ENCODE measurements at regions not wholly inside any gene's neighbourhood (a gene's known extent, or its start where the extent isn't known, plus 50 kb on each side); places are given as distances from the start of the nearest gene placed in this dataset.

DNA sequence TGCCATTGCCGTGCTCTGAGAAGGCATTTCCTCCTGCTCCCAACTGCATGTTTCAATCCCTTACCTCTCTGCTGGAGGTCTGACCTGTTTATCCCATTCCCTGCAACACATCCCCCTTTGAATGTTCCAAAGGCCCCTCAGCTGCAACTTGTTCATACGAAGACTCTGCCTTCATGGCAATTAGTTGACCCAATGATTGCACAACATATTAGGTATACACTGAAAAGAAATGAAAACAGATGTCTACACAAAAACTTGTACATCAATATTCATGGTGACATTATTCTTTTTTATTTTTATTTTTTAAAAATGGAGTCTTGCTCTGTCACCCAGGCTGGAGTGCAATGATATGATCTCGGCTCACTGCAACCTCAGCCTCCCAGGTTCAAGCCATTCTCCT lies 54.9 kb upstream of the STX18 start:
- ATAC-seq (no peak), DNase-seq (no peak)
- H3K27me3 Mint-ChIP-seq = no peaks in the 10 kb centered on the region
- H3K36me3 Mint-ChIP-seq (ENCODE audit: low read depth) = peaks cover 4% of the 10 kb centered on the region
- no peaks in the 10 kb centered on the region for H3K9me3 ChIP-seq (ENCODE audit: control insufficient read depth, low read length, poor library complexity, severe bottlenecking)
- H3K4me3 Mint-ChIP-seq = no peak overlapping the region
- no peak overlapping the region for H3K27ac Mint-ChIP-seq
- no peaks in the 10 kb centered on the region for H3K4me1 Mint-ChIP-seq

DNA sequence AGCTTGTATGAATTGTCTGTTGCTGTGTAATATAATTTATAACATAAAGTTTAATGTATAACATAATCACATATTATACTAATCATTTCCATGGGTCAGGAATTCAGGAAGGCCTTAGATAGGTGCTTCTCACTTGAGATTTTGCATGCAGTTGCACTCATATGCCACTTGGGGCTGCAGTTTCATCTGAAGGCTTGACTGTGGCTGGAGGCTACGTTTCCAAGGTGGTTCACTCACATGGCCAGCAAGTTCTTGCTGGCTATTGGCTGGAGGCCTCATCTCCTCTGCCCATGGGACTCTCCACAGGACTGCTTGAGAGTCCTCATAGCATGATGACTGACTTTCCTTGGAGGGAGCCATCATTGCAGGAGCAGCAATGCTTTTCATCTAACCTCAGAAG lies 53.4 kb upstream of the STX18 start:
- Mint-ChIP-seq H3K36me3 (ENCODE audit: low read depth) (peaks cover 4% of the 10 kb centered on the region), H3K27me3 (no peaks in the 10 kb centered on the region), H3K4me1 (no peaks in the 10 kb centered on the region), H3K27ac (no peak overlapping the region), H3K4me3 (no peak overlapping the region)
- H3K9me3 ChIP-seq (ENCODE audit: control insufficient read depth, low read length, poor library complexity, severe bottlenecking) = no peaks in the 10 kb centered on the region
- no peak for DNase-seq
- no peak for ATAC-seq

DNA sequence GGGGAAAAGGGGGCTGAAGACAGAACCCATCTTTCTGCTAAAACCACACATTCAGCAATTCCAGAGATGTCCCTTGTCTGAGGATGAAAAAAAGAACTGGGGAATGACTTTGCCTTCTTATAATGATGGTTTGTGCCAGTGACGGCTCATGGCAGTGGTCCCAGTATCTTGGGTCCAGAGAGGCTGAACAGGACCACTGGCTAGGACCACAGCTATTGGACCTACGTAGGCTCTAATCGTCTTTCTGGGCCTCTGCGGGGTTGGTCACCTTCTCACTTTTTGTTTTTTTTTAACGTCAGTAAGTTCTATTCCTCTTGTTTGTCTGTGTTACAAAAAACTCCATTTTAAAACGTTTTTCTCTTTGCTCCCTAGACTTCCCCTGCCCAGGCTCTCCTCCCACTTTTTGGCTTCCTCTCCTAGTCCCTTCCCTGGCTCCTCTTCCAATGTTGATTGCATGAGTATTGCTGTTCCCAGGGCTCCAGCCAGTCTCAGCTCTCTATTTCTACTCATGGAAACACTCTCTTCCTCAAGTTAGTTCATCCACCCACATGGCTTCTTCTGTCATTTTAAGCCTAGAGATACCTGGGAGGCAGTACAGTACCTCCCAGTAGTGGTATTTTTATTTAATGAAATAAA lies 52.6 kb upstream of the STX18 start:
- no peak overlapping the region for H3K4me3 Mint-ChIP-seq
- peaks cover 4% of the 10 kb centered on the region for H3K36me3 Mint-ChIP-seq (ENCODE audit: low read depth)
- no peak overlapping the region for H3K27ac Mint-ChIP-seq

DNA sequence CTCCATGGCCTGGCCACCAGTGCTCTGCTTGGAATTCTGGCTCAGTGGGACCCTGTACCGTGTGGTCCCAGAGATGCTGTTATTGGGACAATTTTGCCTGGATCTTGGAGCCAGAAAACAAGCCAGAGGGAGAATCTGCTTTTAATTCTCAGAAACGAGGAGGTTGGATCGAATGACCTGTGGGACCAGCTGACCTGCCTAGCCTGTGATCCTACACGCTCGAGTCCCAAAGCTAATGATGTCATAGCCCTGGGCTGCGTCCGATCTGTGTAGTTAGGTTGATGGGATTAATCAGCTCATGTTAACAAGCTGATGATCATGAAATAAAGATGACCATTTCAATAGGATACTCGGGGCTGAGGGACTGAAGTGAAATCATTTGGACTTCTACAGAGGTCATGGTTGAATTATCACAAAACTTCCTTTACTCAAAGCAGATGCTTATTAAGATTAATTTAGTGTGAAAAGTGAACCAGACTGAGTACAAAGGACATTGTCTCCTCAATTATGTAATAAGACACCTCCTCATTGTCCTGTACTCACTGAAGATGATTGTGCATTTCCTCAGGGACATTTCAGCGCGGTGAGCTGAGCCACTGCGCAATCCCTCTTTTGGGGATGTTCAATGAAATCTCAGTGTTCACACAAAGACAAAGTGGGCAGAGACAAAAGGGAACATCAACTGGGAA lies 51.9 kb upstream of the STX18 start:
- Mint-ChIP-seq H3K27me3 (no peaks in the 10 kb centered on the region), H3K4me1 (no peaks in the 10 kb centered on the region), H3K27ac (no peak overlapping the region), H3K36me3 (ENCODE audit: low read depth) (peaks cover 4% of the 10 kb centered on the region), H3K4me3 (no peak overlapping the region)
- ATAC-seq (no peak), DNase-seq (no peak)
- H3K9me3 ChIP-seq (ENCODE audit: control insufficient read depth, low read length, poor library complexity, severe bottlenecking) = no peaks in the 10 kb centered on the region

More for the DNA sequence above, 52.6 kb upstream of the STX18 start:
- DNase-seq (no peak), ATAC-seq (no peak)
- H3K9me3 ChIP-seq (ENCODE audit: control insufficient read depth, low read length, poor library complexity, severe bottlenecking) = no peaks in the 10 kb centered on the region
- Mint-ChIP-seq H3K4me1 (no peaks in the 10 kb centered on the region), H3K27me3 (no peaks in the 10 kb centered on the region)

DNA sequence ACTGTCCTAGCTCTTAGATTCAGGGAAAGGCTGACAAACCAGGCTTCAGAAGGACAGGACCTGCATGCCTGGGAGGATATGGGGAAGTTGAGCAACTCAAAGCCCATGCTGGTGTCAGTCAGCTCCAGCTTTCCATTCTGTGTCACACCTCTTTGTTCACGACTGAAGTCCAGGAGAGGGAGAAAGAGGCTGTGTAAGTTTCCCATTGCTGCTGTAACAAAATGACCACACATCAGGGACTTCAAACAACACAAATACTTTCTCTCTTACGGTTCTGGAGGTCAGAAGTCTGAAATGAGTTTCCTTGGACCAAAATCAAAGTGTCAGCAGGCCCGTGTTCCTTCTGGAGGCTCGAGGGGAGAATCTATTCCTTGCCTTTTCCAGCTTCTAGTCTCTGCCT lies 50.6 kb upstream of the STX18 start:
- no peaks in the 10 kb centered on the region for H3K9me3 ChIP-seq (ENCODE audit: control insufficient read depth, low read length, poor library complexity, severe bottlenecking)
- Mint-ChIP-seq H3K36me3 (ENCODE audit: low read depth) (peaks cover 3% of the 10 kb centered on the region), H3K27ac (no peak overlapping the region), H3K4me3 (no peak overlapping the region), H3K4me1 (no peaks in the 10 kb centered on the region), H3K27me3 (no peaks in the 10 kb centered on the region)
- DNase-seq (no peak), ATAC-seq (no peak)

Data from T-helper 17 cell (primary cell).